GM21360 (cell line): ENCODE measurements at regions not wholly inside any gene's neighbourhood (a gene's known extent, or its start where the extent isn't known, plus 50 kb on each side); places are given as distances from the start of the nearest gene placed in this dataset.

Source experiments
- ATAC-seq: cut with Tn5 transposase; IDR thresholded peaks from one replicate; pipeline ENCODE4 v1.9.1; 2021; ENCODE audit warnings: mild to moderate bottlenecking, moderate library complexity; ENCODE audit not compliant: unreplicated experiment

DNA sequence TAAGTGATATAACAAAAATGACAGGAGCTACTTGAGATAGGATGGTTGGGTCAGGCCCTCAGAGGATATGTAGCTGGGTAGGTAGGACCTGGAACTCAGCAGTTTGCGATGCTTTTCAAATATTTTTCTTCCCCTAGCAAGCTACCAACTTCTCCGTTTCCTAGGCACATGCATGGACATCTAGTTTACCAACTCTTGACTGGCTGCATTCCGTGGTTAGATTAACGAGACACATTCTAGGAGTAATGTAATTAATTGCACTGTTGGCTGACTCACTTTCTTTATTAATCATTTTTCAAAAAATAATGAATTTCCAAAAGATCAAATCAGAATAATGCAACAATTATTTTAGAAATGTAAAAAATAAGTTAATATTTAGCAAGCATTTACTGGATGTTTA, 95.9 kb downstream of the MACIR start:
- no peak for ATAC-seq

DNA sequence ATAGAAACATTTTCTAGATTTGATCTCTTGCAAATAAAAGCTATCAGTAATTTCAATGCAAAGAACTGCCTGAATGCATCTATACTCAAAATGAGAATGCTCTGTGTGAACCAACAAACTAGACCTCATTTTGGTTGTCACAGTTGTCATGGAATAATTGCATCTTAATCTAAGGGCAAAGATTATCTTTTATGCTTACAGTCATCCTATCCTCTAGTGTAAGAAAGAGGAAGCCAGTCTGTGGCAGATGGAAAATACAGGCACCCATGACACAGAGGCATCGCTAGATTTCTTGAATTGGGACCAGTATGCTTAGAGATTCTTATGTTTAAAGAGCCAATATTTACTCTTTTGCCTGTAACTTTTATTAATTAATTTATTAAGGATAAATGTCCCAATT, 95.0 kb downstream of the MACIR start:
- no peak for ATAC-seq

DNA sequence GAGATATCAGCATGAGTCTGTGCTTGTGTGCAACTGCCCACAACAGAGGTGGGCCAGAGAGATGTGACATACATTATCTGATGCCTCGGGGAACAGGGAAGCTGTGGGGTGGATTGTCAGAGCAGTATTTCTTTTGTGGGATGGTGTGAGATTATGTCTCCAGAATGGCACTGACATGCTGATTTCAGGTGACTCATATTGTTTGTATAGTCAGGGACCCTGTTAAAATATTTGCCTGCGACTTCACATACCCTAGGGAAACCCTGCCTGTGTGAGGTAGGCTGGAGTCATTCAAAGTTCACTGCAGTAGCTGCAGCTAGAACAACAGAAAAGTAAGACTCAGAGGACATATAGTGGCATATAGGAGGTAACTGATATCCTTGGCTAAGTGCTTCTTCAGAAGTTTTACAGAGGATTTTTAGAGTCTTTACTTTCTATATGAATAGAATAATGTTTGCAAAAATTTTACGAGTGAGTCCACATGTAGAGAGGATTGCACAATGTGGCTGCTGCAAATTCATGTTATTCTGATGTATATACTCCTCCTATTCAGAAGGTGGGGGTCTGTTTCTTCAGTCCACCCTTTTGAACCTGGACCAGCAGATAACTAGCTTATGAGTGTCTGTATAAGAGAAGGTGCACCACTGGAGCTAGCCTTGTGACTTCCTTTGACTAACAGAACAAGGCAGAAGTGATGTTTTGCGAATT, 89.3 kb downstream of the MACIR start:
- ATAC-seq: no peak

DNA sequence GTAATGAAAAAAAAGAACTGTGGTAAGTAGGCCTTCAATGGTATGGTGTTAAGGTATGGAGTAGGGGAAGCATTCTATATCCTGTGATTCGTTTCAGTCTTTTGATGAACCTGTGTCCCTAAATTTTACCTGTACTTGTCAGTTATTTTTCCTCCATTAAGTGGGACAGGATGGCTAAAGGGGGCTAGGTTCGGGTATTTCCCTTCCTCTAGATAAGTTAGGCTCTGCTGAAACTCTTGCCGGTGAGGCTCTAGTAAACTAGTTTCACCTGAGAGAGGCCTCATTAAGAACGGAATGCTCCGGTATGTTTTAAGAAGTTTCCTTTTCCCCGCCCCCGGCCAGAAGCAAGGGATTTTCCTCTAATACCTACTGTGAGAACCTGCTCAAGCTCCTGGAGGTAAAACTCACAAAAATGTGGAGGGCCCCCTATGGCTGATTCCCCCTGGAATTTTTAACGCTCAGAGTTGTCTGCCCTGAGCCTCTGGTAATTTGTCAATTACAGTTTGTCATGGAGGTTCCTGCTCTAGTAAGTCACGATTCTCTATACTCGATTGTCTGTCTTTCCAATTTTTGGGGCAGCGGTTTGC, 87.7 kb downstream of the MACIR start:
- ATAC-seq: no peak

DNA sequence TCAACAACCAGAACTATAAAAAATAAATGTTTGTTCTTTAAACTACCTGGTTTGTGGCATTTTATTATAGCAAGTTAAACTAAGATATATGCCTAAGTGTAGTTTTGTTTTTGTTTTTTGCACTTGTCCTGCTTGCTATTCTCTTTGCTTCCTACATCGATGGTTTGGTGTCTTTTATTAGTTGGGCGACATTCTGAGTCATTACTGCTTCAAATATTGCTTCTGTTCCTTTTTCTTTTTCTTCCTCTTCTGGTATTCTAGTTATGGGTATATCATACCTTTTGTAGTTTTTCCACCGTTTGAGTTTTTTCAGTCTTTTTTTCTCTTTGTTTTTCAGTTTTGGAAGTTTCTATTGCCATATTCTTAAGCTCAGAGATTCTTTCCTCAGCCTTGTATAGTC, 86.9 kb downstream of the MACIR start:
- peak; percentile 50 for ATAC-seq

DNA sequence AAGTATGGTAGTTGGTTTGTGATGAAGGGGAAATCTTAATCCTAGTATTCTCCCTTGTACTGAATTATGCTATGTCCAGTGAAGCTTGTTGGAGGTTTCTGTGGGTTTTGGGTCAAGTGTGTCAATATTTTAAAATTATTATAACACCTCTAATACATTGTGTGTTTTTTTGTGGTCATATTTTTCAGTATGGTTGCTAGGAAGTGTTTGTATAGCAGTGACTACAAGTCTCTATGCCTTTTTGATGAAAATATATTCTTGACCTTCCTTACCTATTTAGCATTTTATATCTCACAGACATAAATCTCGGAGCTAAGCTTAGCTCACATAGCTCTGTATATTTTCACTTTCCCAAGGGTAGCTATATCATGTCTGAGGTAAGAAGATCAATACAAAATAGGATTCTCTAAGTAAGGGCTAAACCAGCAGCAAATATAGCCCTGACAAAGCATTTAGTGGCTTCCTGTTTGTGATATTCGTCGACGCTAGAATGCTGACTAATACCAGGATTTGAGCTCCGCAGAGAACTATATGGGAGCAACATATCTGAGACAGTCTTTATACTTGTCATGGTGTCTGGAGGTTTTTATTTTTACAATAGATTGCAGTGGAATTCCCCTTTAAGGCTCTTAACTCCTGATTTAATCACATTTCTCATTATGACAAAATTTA, 82.3 kb downstream of the MACIR start:
- peak; percentile 98 for ATAC-seq

DNA sequence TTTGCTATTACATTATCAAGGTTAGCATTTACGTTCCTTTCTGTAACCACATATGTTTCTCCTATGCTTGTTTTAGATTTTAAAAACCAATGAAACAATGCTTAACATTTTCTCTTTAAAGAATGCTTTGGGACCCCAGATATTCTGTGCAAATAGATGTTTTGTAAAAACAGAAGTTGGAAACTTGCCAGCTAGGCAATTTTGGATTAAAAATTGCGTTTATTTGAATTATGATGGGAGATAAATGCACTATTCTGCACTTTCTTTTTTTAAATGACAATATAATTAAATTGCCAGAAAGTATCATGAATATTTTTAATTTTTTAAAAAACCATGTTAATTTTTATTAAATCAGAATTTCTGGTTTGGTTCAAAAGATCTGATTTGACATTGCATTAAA, 81.6 kb downstream of the MACIR start:
- no peak for ATAC-seq

DNA sequence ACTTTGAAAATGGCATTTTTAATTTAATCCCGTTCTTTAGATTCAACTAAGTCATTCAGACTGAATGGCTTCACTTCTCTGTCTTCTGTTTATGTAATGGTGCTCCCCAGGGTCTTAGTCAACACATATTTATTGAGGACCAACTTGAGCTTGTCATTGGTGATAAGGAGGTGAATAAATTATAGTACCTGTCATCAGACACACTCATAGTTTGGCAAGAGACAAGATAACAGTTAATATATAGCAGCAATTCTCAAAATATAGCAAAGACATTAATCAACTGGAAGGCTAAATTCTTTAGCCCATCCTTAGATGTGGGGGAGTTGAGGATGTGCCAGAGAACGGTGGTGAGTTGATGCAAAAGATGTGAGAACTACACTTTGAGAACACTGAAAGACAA, 78.4 kb downstream of the MACIR start:
- ATAC-seq: no peak

DNA sequence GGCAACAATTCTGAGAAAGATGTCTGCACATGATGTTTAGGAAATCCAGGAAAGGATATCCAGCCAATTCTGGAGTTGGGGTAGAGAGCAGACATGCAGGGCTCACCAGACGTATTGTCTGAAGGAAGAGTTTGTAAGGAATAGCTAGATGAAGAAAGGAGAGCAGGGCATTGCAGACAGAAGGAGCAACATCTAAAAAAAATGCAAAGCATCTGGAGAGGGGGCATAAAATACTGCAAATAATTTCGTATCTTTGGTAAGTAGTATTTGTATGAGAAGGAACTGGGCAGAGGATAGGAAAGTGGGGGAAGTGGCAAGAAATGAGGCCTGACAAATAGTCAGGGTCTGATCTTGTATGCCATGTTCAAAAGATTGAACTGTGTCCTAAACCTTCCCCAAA, 74.8 kb downstream of the MACIR start:
- no peak for ATAC-seq

DNA sequence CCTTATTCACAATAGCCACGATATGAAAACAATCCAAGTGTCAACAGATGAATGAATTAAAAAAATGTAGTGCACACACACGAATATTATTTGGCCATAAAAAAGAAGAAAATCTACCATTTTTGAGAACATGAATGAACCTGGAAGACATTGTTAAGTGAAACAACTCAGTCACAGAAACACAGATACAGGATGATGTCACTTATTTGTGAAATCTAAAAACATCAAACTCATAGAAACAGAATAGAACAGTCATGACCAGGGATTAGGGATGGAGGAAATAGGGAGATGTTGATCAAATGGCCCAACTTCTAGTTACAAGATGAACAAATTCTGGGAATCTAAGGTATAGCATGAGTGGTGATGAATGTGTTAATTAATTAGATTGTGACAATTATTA, 72.3 kb downstream of the MACIR start:
- no peak for ATAC-seq
